Peyer's patch (tissue), 4 donors: ENCODE measurements at regions not wholly inside any gene's neighbourhood (a gene's known extent, or its start where the extent isn't known, plus 50 kb on each side); places are given as distances from the start of the nearest gene placed in this dataset.

ENCODE experiments used
- DNase-seq, 3 donors: peaks; one replicate each; pipeline ENCODE4 v3.0.0-alpha.2; 2017 to 2019
- H3K27ac ChIP-seq, 4 donors: fragments of 200-600 bp; sonication (generic); one replicate each; pipeline ENCODE4 v1.5.1; 2016 to 2019
- H3K27me3 ChIP-seq, 2 donors: fragments of 200-600 bp; sonication (generic); one replicate each; pipeline ENCODE4 v1.5.1; 2019
- H3K36me3 ChIP-seq, 3 donors: fragments of 200-600 bp; sonication (generic); one replicate each; pipeline ENCODE4 v1.5.1; 2016 to 2019
- H3K4me1 ChIP-seq, 4 donors: fragments of 200-600 bp; sonication (generic); one replicate each; pipeline ENCODE4 v1.5.1; 2016 to 2019
- H3K4me3 ChIP-seq, 4 donors: fragments of 200-600 bp; sonication (generic); 1 replicate in 3 of 4; 2 replicates in 1 of 4; pipeline ENCODE4 v1.5.1; 2016 to 2019; ENCODE audit warnings: mild to moderate bottlenecking in 1 of 4
- H3K9me3 ChIP-seq, 4 donors: fragments of 200-600 bp; sonication (generic); one replicate each; pipeline ENCODE4 v1.5.1; 2016 to 2019; ENCODE audit warnings: mild to moderate bottlenecking in 1 of 4
- CTCF ChIP-seq, 6 experiments: fragments of 450-650 bp in 4 of 6; fragments of 200-600 bp in 2 of 6; sonication (generic) in 1 of 6; IDR thresholded peaks; one replicate each; pipeline ENCODE4 v1.5.1; 2017 to 2019; ENCODE audit warnings: antibody characterized with exemption in 6 of 6, mild to moderate bottlenecking in 3 of 6, moderate library complexity in 1 of 6
- POLR2A ChIP-seq, 2 donors: fragments of 450-650 bp; IDR thresholded peaks; one replicate each; pipeline ENCODE4 v1.5.1; 2017; ENCODE audit warnings: antibody characterized with exemption in 2 of 2, mild to moderate bottlenecking in 2 of 2, moderate library complexity in 2 of 2

- Histone ChIP-seq H3K27me3 (no peaks in the 10 kb centered on the region), H3K27ac (no peak overlapping the region), H3K4me3 (no peak overlapping the region), H3K36me3 (no peaks in the 10 kb centered on the region), H3K4me1 (no peaks in the 10 kb centered on the region), H3K9me3 (no peaks in the 10 kb centered on the region)
- no peak for TF ChIP-seq POLR2A (IDR thresholded peaks at IDR 0.05)
- TF ChIP-seq CTCF (IDR thresholded peaks at IDR 0.05), result no peak
- DNase-seq, result no peak
These were observed 423.4 kb upstream of the ATP11B start for GRCh38 chr3:182369861-182370260.

- no peaks in the 10 kb centered on the region for H3K9me3 ChIP-seq
- H3K36me3 ChIP-seq, result no peaks in the 10 kb centered on the region
- H3K27ac ChIP-seq, result no peak overlapping the region
- H3K4me1 ChIP-seq, result no peaks in the 10 kb centered on the region
- H3K4me3 ChIP-seq, result no peak overlapping the region
- DNase-seq, result no peak
- no peaks in the 10 kb centered on the region for H3K27me3 ChIP-seq
- TF ChIP-seq POLR2A (IDR thresholded peaks at IDR 0.05) (no peak), CTCF (IDR thresholded peaks at IDR 0.05) (no peak)
These were observed 422.4 kb upstream of the ATP11B start for GRCh38 chr3:182370949-182371348.

GRCh38 chr3:182375916-182376315, 417.4 kb upstream of the ATP11B start:
- Histone ChIP-seq H3K9me3 (no peaks in the 10 kb centered on the region), H3K4me3 (no peak overlapping the region), H3K27ac (no peak overlapping the region), H3K4me1 (no peaks in the 10 kb centered on the region), H3K36me3 (no peaks in the 10 kb centered on the region), H3K27me3 (no peaks in the 10 kb centered on the region)
- DNase-seq, result no peak
- TF ChIP-seq CTCF (IDR thresholded peaks at IDR 0.05) (no peak), POLR2A (IDR thresholded peaks at IDR 0.05) (no peak)

GRCh38 chr3:182382112-182382857, 411.0 kb upstream of the ATP11B start:
- DNase-seq, result no peak
- H3K27me3 ChIP-seq, result no peaks in the 10 kb centered on the region
- H3K36me3 ChIP-seq, result no peaks in the 10 kb centered on the region
- H3K4me3 ChIP-seq, result no peak overlapping the region
- H3K9me3 ChIP-seq, result no peaks in the 10 kb centered on the region
- no peak overlapping the region for H3K27ac ChIP-seq
- TF ChIP-seq POLR2A (IDR thresholded peaks at IDR 0.05) (no peak), CTCF (IDR thresholded peaks at IDR 0.05) (no peak)
- no peaks in the 10 kb centered on the region for H3K4me1 ChIP-seq

GRCh38 chr3:182384221-182384620, 409.1 kb upstream of the ATP11B start:
- Histone ChIP-seq H3K4me3 (no peak overlapping the region), H3K9me3 (no peaks in the 10 kb centered on the region), H3K27ac (no peak overlapping the region), H3K36me3 (no peaks in the 10 kb centered on the region), H3K4me1 (no peaks in the 10 kb centered on the region), H3K27me3 (no peaks in the 10 kb centered on the region)
- DNase-seq, result no peak
- no peak for TF ChIP-seq POLR2A (IDR thresholded peaks at IDR 0.05)
- no peak for TF ChIP-seq CTCF (IDR thresholded peaks at IDR 0.05)

- Histone ChIP-seq H3K27me3 (no peaks in the 10 kb centered on the region), H3K36me3 (no peaks in the 10 kb centered on the region), H3K9me3 (no peaks in the 10 kb centered on the region), H3K4me1 (no peaks in the 10 kb centered on the region), H3K4me3 (no peak overlapping the region), H3K27ac (no peak overlapping the region)
- no peak for DNase-seq
- TF ChIP-seq CTCF (IDR thresholded peaks at IDR 0.05) (no peak), POLR2A (IDR thresholded peaks at IDR 0.05) (no peak)
These were observed 407.9 kb upstream of the ATP11B start for GRCh38 chr3:182385356-182385755.
